ENCODE measurements at regions not wholly inside any gene's neighbourhood (a gene's known extent, or its start where the extent isn't known, plus 50 kb on each side); places are given as distances from the start of the nearest gene placed in this dataset.

DNA sequence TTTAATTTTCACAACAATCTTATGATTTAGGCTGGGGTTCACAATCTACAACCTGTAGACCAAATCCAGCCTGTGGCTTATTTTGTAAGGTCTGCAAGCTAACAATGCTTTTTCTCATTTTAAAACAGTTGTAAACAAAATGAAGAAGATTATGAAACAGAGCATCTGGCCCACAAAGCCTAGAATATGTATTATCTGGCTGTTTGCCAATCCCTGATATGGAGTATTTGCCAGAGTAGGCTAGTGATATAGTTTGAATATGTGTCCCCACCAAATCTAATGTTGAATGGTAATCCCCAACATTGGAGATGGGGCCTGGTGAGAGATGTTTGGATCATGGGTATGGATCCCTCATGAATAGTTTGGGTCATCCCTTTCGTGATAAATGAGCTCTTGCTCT, 201.8 kb downstream of the DHX35 start:
- TF ChIP-seq EZH2 (IDR thresholded peaks at IDR 0.05; ENCODE audit: low read depth, unreplicated experiment) (no peak), EZH2phosphoT487 (IDR thresholded peaks at IDR 0.05; ENCODE audit: unreplicated experiment) (no peak), POLR2AphosphoS5 (IDR thresholded peaks at IDR 0.05; ENCODE audit: low read depth) (no peak), NANOG (IDR thresholded peaks at IDR 0.05; ENCODE audit: borderline replicate concordance) (no peak), ZNF331 (CRISPR knock-in tag; IDR thresholded peaks at IDR 0.05; ENCODE audit: low read depth) (no peak), CREB1 (CRISPR knock-in tag; IDR thresholded peaks at IDR 0.05; ENCODE audit: low read depth) (no peak)
- TF ChIP-seq, protein P1, sequence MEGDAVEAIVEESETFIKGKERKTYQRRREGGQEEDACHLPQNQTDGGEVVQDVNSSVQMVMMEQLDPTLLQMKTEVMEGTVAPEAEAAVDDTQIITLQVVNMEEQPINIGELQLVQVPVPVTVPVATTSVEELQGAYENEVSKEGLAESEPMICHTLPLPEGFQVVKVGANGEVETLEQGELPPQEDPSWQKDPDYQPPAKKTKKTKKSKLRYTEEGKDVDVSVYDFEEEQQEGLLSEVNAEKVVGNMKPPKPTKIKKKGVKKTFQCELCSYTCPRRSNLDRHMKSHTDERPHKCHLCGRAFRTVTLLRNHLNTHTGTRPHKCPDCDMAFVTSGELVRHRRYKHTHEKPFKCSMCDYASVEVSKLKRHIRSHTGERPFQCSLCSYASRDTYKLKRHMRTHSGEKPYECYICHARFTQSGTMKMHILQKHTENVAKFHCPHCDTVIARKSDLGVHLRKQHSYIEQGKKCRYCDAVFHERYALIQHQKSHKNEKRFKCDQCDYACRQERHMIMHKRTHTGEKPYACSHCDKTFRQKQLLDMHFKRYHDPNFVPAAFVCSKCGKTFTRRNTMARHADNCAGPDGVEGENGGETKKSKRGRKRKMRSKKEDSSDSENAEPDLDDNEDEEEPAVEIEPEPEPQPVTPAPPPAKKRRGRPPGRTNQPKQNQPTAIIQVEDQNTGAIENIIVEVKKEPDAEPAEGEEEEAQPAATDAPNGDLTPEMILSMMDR (conservative IDR thresholded peaks at IDR 0.05; ENCODE audit: low read depth in 2 of 2): no peak
- TF ChIP-seq, protein P2, sequence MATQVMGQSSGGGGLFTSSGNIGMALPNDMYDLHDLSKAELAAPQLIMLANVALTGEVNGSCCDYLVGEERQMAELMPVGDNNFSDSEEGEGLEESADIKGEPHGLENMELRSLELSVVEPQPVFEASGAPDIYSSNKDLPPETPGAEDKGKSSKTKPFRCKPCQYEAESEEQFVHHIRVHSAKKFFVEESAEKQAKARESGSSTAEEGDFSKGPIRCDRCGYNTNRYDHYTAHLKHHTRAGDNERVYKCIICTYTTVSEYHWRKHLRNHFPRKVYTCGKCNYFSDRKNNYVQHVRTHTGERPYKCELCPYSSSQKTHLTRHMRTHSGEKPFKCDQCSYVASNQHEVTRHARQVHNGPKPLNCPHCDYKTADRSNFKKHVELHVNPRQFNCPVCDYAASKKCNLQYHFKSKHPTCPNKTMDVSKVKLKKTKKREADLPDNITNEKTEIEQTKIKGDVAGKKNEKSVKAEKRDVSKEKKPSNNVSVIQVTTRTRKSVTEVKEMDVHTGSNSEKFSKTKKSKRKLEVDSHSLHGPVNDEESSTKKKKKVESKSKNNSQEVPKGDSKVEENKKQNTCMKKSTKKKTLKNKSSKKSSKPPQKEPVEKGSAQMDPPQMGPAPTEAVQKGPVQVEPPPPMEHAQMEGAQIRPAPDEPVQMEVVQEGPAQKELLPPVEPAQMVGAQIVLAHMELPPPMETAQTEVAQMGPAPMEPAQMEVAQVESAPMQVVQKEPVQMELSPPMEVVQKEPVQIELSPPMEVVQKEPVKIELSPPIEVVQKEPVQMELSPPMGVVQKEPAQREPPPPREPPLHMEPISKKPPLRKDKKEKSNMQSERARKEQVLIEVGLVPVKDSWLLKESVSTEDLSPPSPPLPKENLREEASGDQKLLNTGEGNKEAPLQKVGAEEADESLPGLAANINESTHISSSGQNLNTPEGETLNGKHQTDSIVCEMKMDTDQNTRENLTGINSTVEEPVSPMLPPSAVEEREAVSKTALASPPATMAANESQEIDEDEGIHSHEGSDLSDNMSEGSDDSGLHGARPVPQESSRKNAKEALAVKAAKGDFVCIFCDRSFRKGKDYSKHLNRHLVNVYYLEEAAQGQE (IDR thresholded peaks at IDR 0.05; ENCODE audit: unreplicated experiment): no peak
